Neural progenitor cell (in vitro differentiated cells): ENCODE measurements at regions not wholly inside any gene's neighbourhood (a gene's known extent, or its start where the extent isn't known, plus 50 kb on each side); places are given as distances from the start of the nearest gene placed in this dataset.
A peak's percentile ranks its signal among the peaks of the same experiment; 100 is the strongest.

Source experiments
- DNase-seq: peaks from one replicate; pipeline ENCODE4 v3.0.0-alpha.2; 2016; ENCODE audit warnings: low spot score
- H2AFZ ChIP-seq: fragments of 200-600 bp; sonication (generic); replicated peaks from 2 replicates; pipeline ENCODE4 v1.6.1; 2016; ENCODE audit warnings: antibody characterized with exemption
- H3F3A ChIP-seq: fragments of 200-600 bp; sonication (generic); 2 replicates; pipeline ENCODE4 v1.6.1; 2016; ENCODE audit warnings: antibody characterized with exemption, low read depth
- H3K27ac ChIP-seq: fragments of 200-600 bp; sonication (generic); 2 replicates; pipeline ENCODE4 v1.5.1; 2016; ENCODE audit warnings: mild to moderate bottlenecking
- H3K27me3 ChIP-seq: fragments of 200-600 bp; sonication (generic); 2 replicates; pipeline ENCODE4 v1.6.1; 2016; ENCODE audit warnings: mild to moderate bottlenecking, moderate library complexity
- H3K36me3 ChIP-seq: fragments of 200-600 bp; sonication (generic); 2 replicates; pipeline ENCODE4 v1.5.1; 2016
- H3K4me1 ChIP-seq: fragments of 200-600 bp; sonication (generic); 2 replicates; pipeline ENCODE4 v1.6.1; 2016; ENCODE audit warnings: mixed run types
- H3K4me2 ChIP-seq: fragments of 200-600 bp; sonication (generic); 2 replicates; pipeline ENCODE4 v1.6.1; 2016
- H3K4me3 ChIP-seq: fragments of 200-600 bp; sonication (generic); 2 replicates; pipeline ENCODE4 v1.5.1; 2016
- H3K79me2 ChIP-seq: fragments of 200-600 bp; sonication (generic); 2 replicates; pipeline ENCODE4 v1.6.1; 2016; ENCODE audit warnings: low read depth
- H3K9ac ChIP-seq: fragments of 200-600 bp; sonication (generic); 2 replicates; pipeline ENCODE4 v1.6.1; 2016
- H3K9me3 ChIP-seq: fragments of 200-600 bp; sonication (generic); 2 replicates; pipeline ENCODE4 v1.5.1; 2016; ENCODE audit warnings: low read depth
- H4K20me1 ChIP-seq: fragments of 200-600 bp; sonication (generic); 2 replicates; pipeline ENCODE4 v1.6.1; 2016; ENCODE audit warnings: low read depth
- H3K27ac Mint-ChIP-seq: 3 replicates; pipeline ENCODE4 v1.8.0; 2021; ENCODE audit warnings: mixed read lengths
- H3K27me3 Mint-ChIP-seq: 2 replicates; pipeline ENCODE4 v1.8.0; 2022; ENCODE audit warnings: low read depth, mild to moderate bottlenecking, inconsistent platforms, moderate library complexity, mixed read lengths; ENCODE audit not compliant: insufficient read depth
- H3K36me3 Mint-ChIP-seq: 3 replicates; pipeline ENCODE4 v1.8.0; 2021; ENCODE audit warnings: mixed read lengths
- H3K4me1 Mint-ChIP-seq: 3 replicates; pipeline ENCODE4 v1.8.0; 2021; ENCODE audit warnings: mixed read lengths
- H3K4me3 Mint-ChIP-seq: 3 replicates; pipeline ENCODE4 v1.8.0; 2021; ENCODE audit warnings: mild to moderate bottlenecking, moderate library complexity, mixed read lengths
- H3K9me3 Mint-ChIP-seq: 3 replicates; pipeline ENCODE4 v1.8.0; 2020; ENCODE audit warnings: mixed read lengths
- EZH2 ChIP-seq: fragments of 200-600 bp; sonication (generic); IDR thresholded peaks from 2 replicates; pipeline ENCODE4 v1.6.1; 2017; ENCODE audit warnings: antibody characterized with exemption, mild to moderate bottlenecking, moderate library complexity
- EZH2phosphoT487 ChIP-seq: fragments of 200-600 bp; sonication (generic); IDR thresholded peaks from 2 replicates; pipeline ENCODE4 v1.6.1; 2017; ENCODE audit warnings: antibody characterized with exemption
- TF ChIP-seq, protein P1 (sequence below): fragments of 200-600 bp; sonication (generic); IDR thresholded peaks from 2 replicates; pipeline ENCODE4 v1.5.1; 2017; ENCODE audit warnings: antibody characterized with exemption, mild to moderate bottlenecking

DNA sequence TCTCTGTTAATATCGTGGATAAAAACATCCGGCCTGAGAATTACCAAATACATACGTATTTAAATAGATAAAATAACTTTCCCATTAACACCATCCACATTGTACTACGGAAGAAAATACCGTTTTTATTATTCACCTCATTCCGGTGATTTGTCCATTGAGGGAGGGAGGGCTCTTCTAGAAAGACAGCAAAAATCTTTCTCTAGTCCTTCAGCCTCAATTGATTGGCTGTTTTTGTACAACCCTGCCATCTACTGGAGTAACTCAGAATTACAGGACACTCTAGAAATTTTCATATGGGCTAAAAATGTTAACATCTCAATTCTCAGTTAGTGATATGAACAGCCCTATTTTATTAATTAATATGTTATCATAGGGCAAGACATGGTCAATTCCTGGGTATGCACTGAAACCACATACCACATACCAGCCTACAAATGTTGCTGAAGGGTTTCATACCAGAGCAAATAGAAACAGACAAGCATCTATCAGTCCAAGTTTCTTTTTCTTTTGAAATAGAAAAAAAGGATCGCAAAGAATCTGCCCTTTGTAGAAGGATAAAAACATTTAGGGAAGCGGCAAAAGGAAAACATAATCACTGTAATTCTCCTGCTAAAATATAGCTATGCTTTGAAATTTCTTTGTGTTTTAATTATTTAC lies 55.8 kb upstream of the CDCA7L start:
- peak overlapping the region; percentile 11 for H2AFZ ChIP-seq
- TF ChIP-seq, protein P1, sequence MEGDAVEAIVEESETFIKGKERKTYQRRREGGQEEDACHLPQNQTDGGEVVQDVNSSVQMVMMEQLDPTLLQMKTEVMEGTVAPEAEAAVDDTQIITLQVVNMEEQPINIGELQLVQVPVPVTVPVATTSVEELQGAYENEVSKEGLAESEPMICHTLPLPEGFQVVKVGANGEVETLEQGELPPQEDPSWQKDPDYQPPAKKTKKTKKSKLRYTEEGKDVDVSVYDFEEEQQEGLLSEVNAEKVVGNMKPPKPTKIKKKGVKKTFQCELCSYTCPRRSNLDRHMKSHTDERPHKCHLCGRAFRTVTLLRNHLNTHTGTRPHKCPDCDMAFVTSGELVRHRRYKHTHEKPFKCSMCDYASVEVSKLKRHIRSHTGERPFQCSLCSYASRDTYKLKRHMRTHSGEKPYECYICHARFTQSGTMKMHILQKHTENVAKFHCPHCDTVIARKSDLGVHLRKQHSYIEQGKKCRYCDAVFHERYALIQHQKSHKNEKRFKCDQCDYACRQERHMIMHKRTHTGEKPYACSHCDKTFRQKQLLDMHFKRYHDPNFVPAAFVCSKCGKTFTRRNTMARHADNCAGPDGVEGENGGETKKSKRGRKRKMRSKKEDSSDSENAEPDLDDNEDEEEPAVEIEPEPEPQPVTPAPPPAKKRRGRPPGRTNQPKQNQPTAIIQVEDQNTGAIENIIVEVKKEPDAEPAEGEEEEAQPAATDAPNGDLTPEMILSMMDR: peak; percentile 88
- TF ChIP-seq EZH2phosphoT487: no peak
- H3K4me2 ChIP-seq: no peak overlapping the region
- H3K4me1 Mint-ChIP-seq: peaks cover 6% of the 10 kb centered on the region
- no peak overlapping the region for H3K9ac ChIP-seq
- no peaks in the 10 kb centered on the region for H3K9me3 ChIP-seq
- no peaks in the 10 kb centered on the region for H3K79me2 ChIP-seq
- H4K20me1 ChIP-seq: no peaks in the 10 kb centered on the region
- peak; percentile 51 for DNase-seq
- H3K27me3 ChIP-seq: no peaks in the 10 kb centered on the region
- H3K27ac Mint-ChIP-seq: no peak overlapping the region
- H3K4me3 ChIP-seq: no peak overlapping the region
- H3F3A ChIP-seq: no peaks in the 10 kb centered on the region
- no peaks in the 10 kb centered on the region for H3K36me3 Mint-ChIP-seq
- no peak overlapping the region for H3K4me3 Mint-ChIP-seq
- no peaks in the 10 kb centered on the region for H3K4me1 ChIP-seq
- H3K27ac ChIP-seq: no peak overlapping the region
- H3K9me3 Mint-ChIP-seq: no peaks in the 10 kb centered on the region
- H3K36me3 ChIP-seq: no peaks in the 10 kb centered on the region
- H3K27me3 Mint-ChIP-seq: peaks cover 4% of the 10 kb centered on the region

DNA sequence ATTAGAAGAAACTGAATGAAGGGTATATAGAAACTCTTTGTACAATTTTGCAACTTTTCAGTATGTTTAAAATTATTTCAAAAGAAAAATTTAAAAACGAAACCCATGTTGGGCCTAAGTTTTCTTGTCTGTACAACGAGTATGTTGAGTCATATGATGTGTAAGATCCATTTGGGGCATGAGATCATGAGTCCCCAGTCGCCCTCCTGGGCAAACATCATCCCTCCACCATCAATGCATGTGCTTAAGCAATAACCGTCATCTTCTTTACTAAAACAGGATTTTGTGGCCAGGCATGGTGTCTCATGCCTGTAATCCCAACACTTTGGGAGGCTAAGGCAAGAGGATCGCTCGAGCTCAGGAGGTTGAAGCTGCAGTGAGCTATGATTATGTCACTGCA lies 54.2 kb upstream of the CDCA7L start:
- H3K36me3 Mint-ChIP-seq: no peaks in the 10 kb centered on the region
- H3F3A ChIP-seq: no peaks in the 10 kb centered on the region
- H3K9me3 Mint-ChIP-seq: peaks cover 1% of the 10 kb centered on the region
- H3K4me3 Mint-ChIP-seq: no peak overlapping the region
- H3K79me2 ChIP-seq: no peaks in the 10 kb centered on the region
- H3K9ac ChIP-seq: no peak overlapping the region
- H3K4me3 ChIP-seq: no peak overlapping the region
- H3K36me3 ChIP-seq: no peaks in the 10 kb centered on the region
- no peak overlapping the region for H2AFZ ChIP-seq
- no peak overlapping the region for H3K27ac Mint-ChIP-seq
- no peak for DNase-seq
- H4K20me1 ChIP-seq: no peaks in the 10 kb centered on the region
- no peak overlapping the region for H3K27ac ChIP-seq
- H3K4me1 Mint-ChIP-seq: peaks cover 2% of the 10 kb centered on the region
- no peak for TF ChIP-seq EZH2phosphoT487
- no peak for TF ChIP-seq EZH2
- TF ChIP-seq, protein P1: no peak
- H3K4me1 ChIP-seq: no peaks in the 10 kb centered on the region
- peaks cover 2% of the 10 kb centered on the region for H3K27me3 Mint-ChIP-seq
- H3K4me2 ChIP-seq: no peak overlapping the region
- H3K27me3 ChIP-seq: no peaks in the 10 kb centered on the region
- H3K9me3 ChIP-seq: no peaks in the 10 kb centered on the region

DNA sequence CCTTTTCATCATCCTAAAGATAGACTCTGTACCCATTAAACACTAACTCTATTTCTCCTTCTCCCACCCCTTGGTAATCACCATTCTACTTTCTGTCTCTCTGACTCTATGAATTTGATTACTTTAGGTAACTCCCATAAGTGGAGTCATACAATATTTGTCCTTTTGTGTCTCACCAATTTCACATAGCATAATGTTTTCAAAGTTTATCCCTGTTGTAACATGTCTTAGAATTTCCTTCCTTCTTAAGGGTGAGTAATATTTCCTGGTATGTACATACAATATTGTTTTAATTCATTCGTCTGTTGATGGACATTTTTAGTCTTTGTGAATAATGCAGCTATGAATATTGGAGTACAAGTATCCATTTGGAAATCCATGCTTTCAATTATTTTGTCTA lies 50.9 kb upstream of the CDCA7L start:
- Histone ChIP-seq H3K4me1 (no peaks in the 10 kb centered on the region), H4K20me1 (no peaks in the 10 kb centered on the region), H3K27me3 (no peaks in the 10 kb centered on the region), H3F3A (no peaks in the 10 kb centered on the region), H3K27ac (no peak overlapping the region), H3K9ac (no peak overlapping the region), H3K9me3 (no peaks in the 10 kb centered on the region), H3K36me3 (no peaks in the 10 kb centered on the region), H3K79me2 (no peaks in the 10 kb centered on the region), H3K4me2 (no peak overlapping the region), H3K4me3 (no peak overlapping the region), H2AFZ (no peak overlapping the region)
- no peak for TF ChIP-seq EZH2
- TF ChIP-seq EZH2phosphoT487: no peak
- TF ChIP-seq, protein P1: no peak
- Mint-ChIP-seq H3K4me3 (no peak overlapping the region), H3K4me1 (peaks cover 2% of the 10 kb centered on the region), H3K27me3 (no peaks in the 10 kb centered on the region), H3K36me3 (peaks cover 5% of the 10 kb centered on the region), H3K27ac (no peak overlapping the region), H3K9me3 (peaks cover 12% of the 10 kb centered on the region)
- no peak for DNase-seq
